ENCODE measurements at regions not wholly inside any gene's neighbourhood (a gene's known extent, or its start where the extent isn't known, plus 50 kb on each side); places are given as distances from the start of the nearest gene placed in this dataset.

- no peaks in the 10 kb centered on the region for H3K4me1 ChIP-seq
- H3K9me3 ChIP-seq = no peaks in the 10 kb centered on the region
- no peak overlapping the region for H3K27ac ChIP-seq (replicated peaks in 1 of 4)
- TF ChIP-seq POLR2A (IDR thresholded peaks at IDR 0.05; ENCODE audit: low read depth) (no peak), CTCF (IDR thresholded peaks at IDR 0.05) (no peak), POLR2AphosphoS5 (IDR thresholded peaks at IDR 0.05) (no peak), EP300 (IDR thresholded peaks at IDR 0.05) (no peak)
- no peaks in the 10 kb centered on the region for H3K36me3 ChIP-seq
- intact Hi-C loops (cut with DNase I) = no loop called here
- no peak overlapping the region for H3K4me3 ChIP-seq
- 44% methylated on average over 3 of the region's 3 CpGs for WGBS
- DNase-seq (ENCODE audit: extremely low spot score) = no peak
- no peaks in the 10 kb centered on the region for H3K27me3 ChIP-seq
Measured at GRCh38 chr4:159770969-159771368, 668.1 kb downstream of the RAPGEF2 start.

GRCh38 chr4:159776961-159777360, 674.1 kb downstream of the RAPGEF2 start:
- H3K4me3 ChIP-seq = no peak overlapping the region
- no peak for TF ChIP-seq POLR2A (IDR thresholded peaks at IDR 0.05; ENCODE audit: low read depth)
- no peak for TF ChIP-seq CTCF (IDR thresholded peaks at IDR 0.05)
- no peak for TF ChIP-seq POLR2AphosphoS5 (IDR thresholded peaks at IDR 0.05)
- TF ChIP-seq EP300 (IDR thresholded peaks at IDR 0.05) = no peak
- H3K27ac ChIP-seq (replicated peaks in 1 of 4) = no peak overlapping the region
- H3K9me3 ChIP-seq = no peaks in the 10 kb centered on the region
- WGBS = 49% methylated on average over 2 of the region's 2 CpGs
- H3K36me3 ChIP-seq = no peaks in the 10 kb centered on the region
- no peaks in the 10 kb centered on the region for H3K27me3 ChIP-seq
- no peaks in the 10 kb centered on the region for H3K4me1 ChIP-seq
- DNase-seq (ENCODE audit: extremely low spot score) = no peak
- intact Hi-C loops (cut with DNase I) = no loop called here

- Histone ChIP-seq H3K9me3 (no peaks in the 10 kb centered on the region), H3K27me3 (no peaks in the 10 kb centered on the region), H3K4me3 (no peak overlapping the region), H3K36me3 (no peaks in the 10 kb centered on the region), H3K27ac (replicated peaks in 1 of 4) (no peak overlapping the region), H3K4me1 (no peaks in the 10 kb centered on the region)
- 72% methylated on average over 4 of the region's 4 CpGs for WGBS
- no peak for DNase-seq (ENCODE audit: extremely low spot score)
- TF ChIP-seq POLR2A (IDR thresholded peaks at IDR 0.05; ENCODE audit: low read depth) = no peak
- TF ChIP-seq POLR2AphosphoS5 (IDR thresholded peaks at IDR 0.05) = no peak
- no peak for TF ChIP-seq EP300 (IDR thresholded peaks at IDR 0.05)
- intact Hi-C loops (cut with DNase I) = no loop called here
Measured at GRCh38 chr4:159777689-159778088, 674.8 kb downstream of the RAPGEF2 start.

- H3K4me1 ChIP-seq = no peaks in the 10 kb centered on the region
- DNase-seq (ENCODE audit: extremely low spot score) = no peak
- no peaks in the 10 kb centered on the region for H3K9me3 ChIP-seq
- TF ChIP-seq POLR2A (IDR thresholded peaks at IDR 0.05; ENCODE audit: low read depth) (no peak), POLR2AphosphoS5 (IDR thresholded peaks at IDR 0.05) (no peak), CTCF (IDR thresholded peaks at IDR 0.05) (no peak), EP300 (IDR thresholded peaks at IDR 0.05) (no peak)
- no peaks in the 10 kb centered on the region for H3K27me3 ChIP-seq
- intact Hi-C loops (cut with DNase I) = no loop called here
- H3K27ac ChIP-seq (replicated peaks in 1 of 4) = no peak overlapping the region
- H3K36me3 ChIP-seq = no peaks in the 10 kb centered on the region
- H3K4me3 ChIP-seq = no peak overlapping the region
Measured at GRCh38 chr4:159778298-159778697, 675.4 kb downstream of the RAPGEF2 start.

- H3K27me3 ChIP-seq = no peaks in the 10 kb centered on the region
- 37% methylated on average over 3 of the region's 3 CpGs for WGBS
- intact Hi-C loops (cut with DNase I) = no loop called here
- no peak for DNase-seq (ENCODE audit: extremely low spot score)
- H3K9me3 ChIP-seq = no peaks in the 10 kb centered on the region
- no peaks in the 10 kb centered on the region for H3K4me1 ChIP-seq
- no peak overlapping the region for H3K4me3 ChIP-seq
- TF ChIP-seq EP300 (IDR thresholded peaks at IDR 0.05) = no peak
- no peak for TF ChIP-seq CTCF (IDR thresholded peaks at IDR 0.05)
- no peak for TF ChIP-seq POLR2AphosphoS5 (IDR thresholded peaks at IDR 0.05)
- TF ChIP-seq POLR2A (IDR thresholded peaks at IDR 0.05; ENCODE audit: low read depth) = no peak
- H3K36me3 ChIP-seq = no peaks in the 10 kb centered on the region
- no peak overlapping the region for H3K27ac ChIP-seq (replicated peaks in 1 of 4)
Measured at GRCh38 chr4:159779716-159780115, 676.8 kb downstream of the RAPGEF2 start.

All from esophagus muscularis mucosa (tissue), 4 donors.